SU-DHL-6 (cell line): ENCODE measurements at regions not wholly inside any gene's neighbourhood (a gene's known extent, or its start where the extent isn't known, plus 50 kb on each side); places are given as distances from the start of the nearest gene placed in this dataset.

Experiments
- EZH2phosphoT487 ChIP-seq: fragments of 200-600 bp; sonication (generic), shearing (Covaris generic); conservative IDR thresholded peaks from 2 replicates; pipeline ENCODE4 v1.6.1; 2018; ENCODE audit warnings: mild to moderate bottlenecking, antibody characterized with exemption, low read length, moderate library complexity, mixed read lengths
- TF ChIP-seq, protein P1 (sequence below): fragments of 200-600 bp; sonication (generic); IDR thresholded peaks from one replicate; pipeline ENCODE4 v1.5.1; 2017; ENCODE audit warnings: antibody characterized with exemption, mild to moderate bottlenecking, low read length, moderate library complexity; ENCODE audit not compliant: insufficient read depth, poor library complexity, severe bottlenecking

DNA sequence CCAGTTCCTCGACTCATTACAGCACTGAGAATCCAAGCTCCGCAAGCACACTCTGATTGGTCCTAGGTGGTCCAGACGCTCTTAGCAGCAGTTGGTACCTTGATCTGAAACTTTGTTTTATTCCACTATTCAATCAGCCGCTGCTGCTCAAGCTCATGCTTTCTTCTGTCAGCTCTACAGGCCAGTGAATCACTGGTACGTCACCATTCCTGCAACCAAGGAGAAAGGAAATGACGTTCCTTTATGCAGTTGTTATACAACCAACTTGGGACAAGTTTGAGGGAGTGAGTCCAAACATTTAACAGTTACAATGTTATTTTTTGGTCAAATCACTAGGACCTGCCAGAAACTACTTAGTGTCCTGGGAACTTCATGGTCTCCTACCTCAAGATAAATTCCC lies 398.8 kb upstream of the TMEFF2 start:
- TF ChIP-seq, protein P1, sequence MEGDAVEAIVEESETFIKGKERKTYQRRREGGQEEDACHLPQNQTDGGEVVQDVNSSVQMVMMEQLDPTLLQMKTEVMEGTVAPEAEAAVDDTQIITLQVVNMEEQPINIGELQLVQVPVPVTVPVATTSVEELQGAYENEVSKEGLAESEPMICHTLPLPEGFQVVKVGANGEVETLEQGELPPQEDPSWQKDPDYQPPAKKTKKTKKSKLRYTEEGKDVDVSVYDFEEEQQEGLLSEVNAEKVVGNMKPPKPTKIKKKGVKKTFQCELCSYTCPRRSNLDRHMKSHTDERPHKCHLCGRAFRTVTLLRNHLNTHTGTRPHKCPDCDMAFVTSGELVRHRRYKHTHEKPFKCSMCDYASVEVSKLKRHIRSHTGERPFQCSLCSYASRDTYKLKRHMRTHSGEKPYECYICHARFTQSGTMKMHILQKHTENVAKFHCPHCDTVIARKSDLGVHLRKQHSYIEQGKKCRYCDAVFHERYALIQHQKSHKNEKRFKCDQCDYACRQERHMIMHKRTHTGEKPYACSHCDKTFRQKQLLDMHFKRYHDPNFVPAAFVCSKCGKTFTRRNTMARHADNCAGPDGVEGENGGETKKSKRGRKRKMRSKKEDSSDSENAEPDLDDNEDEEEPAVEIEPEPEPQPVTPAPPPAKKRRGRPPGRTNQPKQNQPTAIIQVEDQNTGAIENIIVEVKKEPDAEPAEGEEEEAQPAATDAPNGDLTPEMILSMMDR: no peak
- TF ChIP-seq EZH2phosphoT487: no peak
